SK-N-SH (cell line): ENCODE measurements at regions not wholly inside any gene's neighbourhood (a gene's known extent, or its start where the extent isn't known, plus 50 kb on each side); places are given as distances from the start of the nearest gene placed in this dataset.

Experiments used
- CTCF ChIA-PET: fragments of 300-600, 350-600 bp; formaldehyde crosslinking; extraction: SDS; loops from one replicate; lab custom pipeline; 2021; lab: Yijun Ruan, JAX
- POLR2A ChIA-PET: fragments of 350-600 bp; sonication (Branson Sonifier 250); formaldehyde crosslinking; extraction: SDS; loops from one replicate; lab custom pipeline; 2020; ENCODE audit warnings: antibody characterized with exemption, inconsistent platforms; lab: Yijun Ruan, JAX
- DNase-seq: peaks from one replicate; pipeline ENCODE4 v3.0.0; 2012
- H2AFZ ChIP-seq: fragments of 200-600 bp; sonication (generic); 2 replicates; pipeline ENCODE4 v1.8.1; 2016; ENCODE audit warnings: antibody characterized with exemption, mild to moderate bottlenecking, low read depth
- H3F3A ChIP-seq: fragments of 200-600 bp; sonication (generic); replicated peaks from 2 replicates; pipeline ENCODE3; 2016; ENCODE audit warnings: antibody characterized with exemption, mild to moderate bottlenecking; ENCODE audit not compliant: insufficient read depth
- H3K27ac ChIP-seq, 2 experiments: fragments of 200-500 bp in 1 of 2; fragments of 200-600 bp in 1 of 2; sonication (Bioruptor generic) in 1 of 2; sonication (generic), shearing (Covaris generic) in 1 of 2; 2 replicates each; pipeline versions ENCODE4 v1.5.1 to v1.6.1; 2014 to 2016; ENCODE audit warnings: low read depth in 2 of 2, inconsistent platforms in 1 of 2, low read length in 1 of 2, mild to moderate bottlenecking in 1 of 2, mixed read lengths in 1 of 2
- H3K27me3 ChIP-seq: fragments of 200-600 bp; sonication (generic), shearing (Covaris generic); 2 replicates; pipeline ENCODE4 v1.6.1; 2016; ENCODE audit warnings: mixed run types; ENCODE audit not compliant: insufficient read depth
- H3K36me3 ChIP-seq, 2 experiments: fragments of 200-500 bp in 1 of 2; fragments of 200-600 bp in 1 of 2; sonication (Bioruptor generic) in 1 of 2; sonication (generic) in 1 of 2; replicated peaks in 1 of 2; 2 replicates each; pipeline versions ENCODE3 to v1.5.1; 2014 to 2016; ENCODE audit warnings: low read length in 1 of 2, mild to moderate bottlenecking in 1 of 2; ENCODE audit not compliant: insufficient read depth in 2 of 2, control insufficient read depth in 1 of 2
- H3K4me1 ChIP-seq, 2 experiments: fragments of 200-500 bp in 1 of 2; fragments of 200-600 bp in 1 of 2; sonication (Bioruptor generic) in 1 of 2; sonication (generic), shearing (Covaris generic) in 1 of 2; 2 replicates each; pipeline versions ENCODE4 v1.5.1 to v1.6.1; 2014 to 2016; ENCODE audit warnings: low read depth in 1 of 2, low read length in 1 of 2, mixed run types in 1 of 2; ENCODE audit not compliant: insufficient read depth in 2 of 2, control insufficient read depth in 1 of 2
- H3K4me2 ChIP-seq: fragments of 200-600 bp; sonication (generic), shearing (Covaris generic); 2 replicates; pipeline ENCODE4 v1.6.1; 2017; ENCODE audit warnings: mixed run types
- H3K4me3 ChIP-seq, 2 experiments: fragments of 200-500 bp in 1 of 2; fragments of 200-600 bp in 1 of 2; sonication (Bioruptor generic) in 1 of 2; sonication (generic), shearing (Covaris generic) in 1 of 2; 2 replicates each; pipeline versions ENCODE4 v1.5.1 to v1.8.1; 2014 to 2016; ENCODE audit warnings: low read depth in 2 of 2, inconsistent platforms in 1 of 2, low read length in 1 of 2, mild to moderate bottlenecking in 1 of 2, mixed read lengths in 1 of 2, moderate library complexity in 1 of 2
- H3K79me2 ChIP-seq: fragments of 200-600 bp; sonication (generic); 2 replicates; pipeline ENCODE4 v1.8.1; 2017; ENCODE audit warnings: mild to moderate bottlenecking; ENCODE audit not compliant: insufficient read depth
- H3K9ac ChIP-seq: fragments of 200-600 bp; sonication (generic); 2 replicates; pipeline ENCODE4 v1.6.1; 2017; ENCODE audit warnings: mixed run types
- H3K9me2 ChIP-seq: fragments of 200-600 bp; sonication (generic); 2 replicates; pipeline ENCODE4 v1.6.1; 2017; ENCODE audit warnings: mixed run types
- H3K9me3 ChIP-seq: fragments of 200-600 bp; sonication (generic); 2 replicates; pipeline ENCODE4 v1.6.1; 2017; ENCODE audit warnings: mixed run types, mild to moderate bottlenecking, moderate library complexity
- H4K20me1 ChIP-seq: fragments of 200-600 bp; sonication (generic); 2 replicates; pipeline ENCODE4 v1.6.1; 2017; ENCODE audit warnings: mild to moderate bottlenecking, mixed run types; ENCODE audit not compliant: insufficient read depth
- EP300 ChIP-seq, 2 experiments: IDR thresholded peaks; 2 replicates each; pipeline versions ENCODE4 v1.4.0 to v1.6.1; 2012; ENCODE audit warnings: borderline replicate concordance in 1 of 2, low read depth in 1 of 2, low read length in 1 of 2
- EZH2phosphoT487 ChIP-seq: fragments of 200-600 bp; sonication (generic); IDR thresholded peaks from 2 replicates; pipeline ENCODE4 v1.6.1; 2017; ENCODE audit warnings: low read depth, mixed run types, mild to moderate bottlenecking, antibody characterized with exemption, moderate library complexity, borderline replicate concordance
- FOSL2 ChIP-seq: IDR thresholded peaks from 2 replicates; pipeline ENCODE4 v1.4.0; 2012; ENCODE audit warnings: low read depth, mild to moderate bottlenecking, moderate library complexity, borderline replicate concordance
- FOXM1 ChIP-seq: IDR thresholded peaks from 2 replicates; pipeline ENCODE4 v1.4.0; 2012; ENCODE audit warnings: low read depth, mild to moderate bottlenecking
- NRF1 ChIP-seq: IDR thresholded peaks from 2 replicates; pipeline ENCODE4 v1.6.1; 2012; ENCODE audit warnings: low read depth, mild to moderate bottlenecking, low read length
- RAD21 ChIP-seq: IDR thresholded peaks from 2 replicates; pipeline ENCODE4 v1.6.1; 2012; ENCODE audit warnings: mild to moderate bottlenecking, low read length
- RCOR1 ChIP-seq: fragments of 150-350 bp; IDR thresholded peaks from 2 replicates; pipeline ENCODE4 v1.6.1; 2017; ENCODE audit warnings: antibody characterized with exemption, low read length
- REST ChIP-seq: IDR thresholded peaks from 2 replicates; pipeline ENCODE4 v1.6.1; 2012; ENCODE audit warnings: mild to moderate bottlenecking, low read depth, low read length, moderate library complexity
- RXRA ChIP-seq: IDR thresholded peaks from 2 replicates; pipeline ENCODE4 v1.4.0; 2012; ENCODE audit warnings: low read depth, mild to moderate bottlenecking, borderline replicate concordance
- SIN3A ChIP-seq: IDR thresholded peaks from 2 replicates; pipeline ENCODE4 v1.6.1; 2012; ENCODE audit warnings: low read depth, mild to moderate bottlenecking, low read length, moderate library complexity, borderline replicate concordance
- SMC3 ChIP-seq: IDR thresholded peaks from 2 replicates; pipeline ENCODE4 v1.6.1; 2012; ENCODE audit warnings: low read depth, low read length, improper control_type of control experiment
- TAF1 ChIP-seq: IDR thresholded peaks from 2 replicates; pipeline ENCODE4 v1.6.1; 2012; ENCODE audit warnings: low read depth, mild to moderate bottlenecking, low read length, moderate library complexity, borderline replicate concordance
- TCF12 ChIP-seq: IDR thresholded peaks from 2 replicates; pipeline ENCODE4 v1.4.0; 2012
- TEAD4 ChIP-seq: IDR thresholded peaks from 2 replicates; pipeline ENCODE4 v1.4.0; 2012; ENCODE audit warnings: mild to moderate bottlenecking, borderline replicate concordance; ENCODE audit not compliant: insufficient read depth
- USF2 ChIP-seq: fragments of 150-350 bp; IDR thresholded peaks from 2 replicates; pipeline ENCODE4 v1.6.1; 2017; ENCODE audit warnings: antibody characterized with exemption, low read length, low read depth, borderline replicate concordance
- YY1 ChIP-seq: IDR thresholded peaks from 2 replicates; pipeline ENCODE4 v1.4.0; 2012; ENCODE audit warnings: low read depth, mild to moderate bottlenecking
- WGBS: methylation state at CpG from one replicate; pipeline ENCODE4 v1.1.6; 2017; ENCODE audit warnings: low lambda C conversion rate; 5-methylcytosine and 5-hydroxymethylcytosine counted together
- TF ChIP-seq, protein P1 (sequence below): IDR thresholded peaks from 2 replicates; pipeline ENCODE4 v1.4.0; 2012; ENCODE audit warnings: low read depth, borderline replicate concordance
- TF ChIP-seq, protein P2 (sequence below): IDR thresholded peaks from 2 replicates; pipeline ENCODE4 v1.4.0; 2012; ENCODE audit warnings: low read depth, borderline replicate concordance

DNA sequence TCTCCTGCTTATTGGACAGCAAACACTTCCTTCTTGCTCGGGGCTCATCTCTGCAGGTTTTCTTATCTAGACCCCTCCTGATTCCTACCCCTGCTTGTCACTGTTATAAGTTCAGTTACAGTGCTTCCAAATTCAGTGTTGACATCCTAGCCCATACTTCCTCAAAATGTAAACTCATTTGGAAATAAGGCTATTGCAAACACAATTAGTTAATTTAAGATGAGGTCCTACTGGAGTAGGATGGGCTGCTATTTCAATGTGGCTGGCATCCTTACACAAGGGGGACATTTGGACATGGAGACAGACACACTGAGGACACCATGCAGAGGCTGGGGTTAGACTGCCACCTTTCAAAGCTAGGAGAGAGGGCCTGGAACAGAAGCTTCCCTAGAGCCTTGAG is 85.2 kb upstream of the NPVF start (continued):
- no peak for TF ChIP-seq TAF1
- no peak for TF ChIP-seq USF2
- TF ChIP-seq REST, result no peak
- TF ChIP-seq EZH2phosphoT487, result no peak
- TF ChIP-seq RCOR1, result no peak
- no peak for TF ChIP-seq SIN3A
- TF ChIP-seq YY1, result no peak

DNA sequence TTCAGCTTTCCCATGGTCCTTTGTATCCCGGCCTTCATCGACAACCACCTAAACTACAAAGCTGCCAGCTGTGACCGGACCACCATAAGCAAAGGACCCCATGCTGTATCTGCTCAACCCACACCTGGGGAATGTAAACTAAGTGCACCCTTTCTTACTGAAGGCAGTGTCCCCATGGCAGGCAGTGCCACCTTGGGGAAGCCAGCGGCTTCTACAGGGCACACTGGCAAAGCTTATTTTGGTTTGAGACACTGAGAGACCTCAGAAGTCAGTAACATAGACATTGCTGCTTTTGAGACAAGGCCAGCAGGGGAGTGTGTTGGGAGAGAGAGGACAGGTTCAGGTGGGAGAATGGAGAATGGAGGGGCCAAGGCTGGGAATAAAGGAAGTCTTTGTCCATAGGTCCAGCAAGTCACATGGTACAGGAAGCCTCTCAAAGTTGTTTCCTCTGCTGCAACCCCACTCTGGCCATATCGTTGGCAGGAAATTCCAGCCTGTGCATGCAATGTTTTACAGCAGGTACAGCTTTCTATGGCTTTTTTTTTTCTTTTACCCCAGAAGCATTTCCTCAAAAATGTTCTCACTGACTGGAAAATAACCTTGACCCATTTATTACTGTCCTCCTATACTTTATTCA is 85.9 kb upstream of the NPVF start:
- Histone ChIP-seq H3K36me3 (no peaks in the 10 kb centered on the region), H3K4me1 (no peaks in the 10 kb centered on the region), H3F3A (no peaks in the 10 kb centered on the region), H2AFZ (no peak overlapping the region), H3K27ac (no peak overlapping the region), H4K20me1 (no peaks in the 10 kb centered on the region), H3K4me3 (no peak overlapping the region), H3K9me2 (no peaks in the 10 kb centered on the region), H3K4me2 (no peak overlapping the region), H3K9me3 (no peaks in the 10 kb centered on the region), H3K79me2 (no peaks in the 10 kb centered on the region), H3K27me3 (no peaks in the 10 kb centered on the region), H3K9ac (no peak overlapping the region)
- WGBS, result 51% methylated on average over 5 of the region's 5 CpGs
- CTCF ChIA-PET, result interaction anchor here (0.5 to 1.5 kb wide), 3 partner anchors 72 to 251 kb away, joined by 3 to 6 read pairs (median 4); no protein-coding TSS in a partner anchor
- no peak for DNase-seq
- POLR2A ChIA-PET, result no interaction called here
- TF ChIP-seq RAD21 (no peak), USF2 (no peak), FOSL2 (no peak), TCF12 (no peak), REST (no peak), EP300 (IDR thresholded peaks at IDR 0.05; ENCODE audit: borderline replicate concordance in 1 of 2, low read depth in 1 of 2, low read length in 1 of 2) (no peak), RXRA (no peak), SMC3 (no peak), YY1 (no peak), FOXM1 (no peak), TEAD4 (no peak), NRF1 (no peak)
- TF ChIP-seq, protein P1, sequence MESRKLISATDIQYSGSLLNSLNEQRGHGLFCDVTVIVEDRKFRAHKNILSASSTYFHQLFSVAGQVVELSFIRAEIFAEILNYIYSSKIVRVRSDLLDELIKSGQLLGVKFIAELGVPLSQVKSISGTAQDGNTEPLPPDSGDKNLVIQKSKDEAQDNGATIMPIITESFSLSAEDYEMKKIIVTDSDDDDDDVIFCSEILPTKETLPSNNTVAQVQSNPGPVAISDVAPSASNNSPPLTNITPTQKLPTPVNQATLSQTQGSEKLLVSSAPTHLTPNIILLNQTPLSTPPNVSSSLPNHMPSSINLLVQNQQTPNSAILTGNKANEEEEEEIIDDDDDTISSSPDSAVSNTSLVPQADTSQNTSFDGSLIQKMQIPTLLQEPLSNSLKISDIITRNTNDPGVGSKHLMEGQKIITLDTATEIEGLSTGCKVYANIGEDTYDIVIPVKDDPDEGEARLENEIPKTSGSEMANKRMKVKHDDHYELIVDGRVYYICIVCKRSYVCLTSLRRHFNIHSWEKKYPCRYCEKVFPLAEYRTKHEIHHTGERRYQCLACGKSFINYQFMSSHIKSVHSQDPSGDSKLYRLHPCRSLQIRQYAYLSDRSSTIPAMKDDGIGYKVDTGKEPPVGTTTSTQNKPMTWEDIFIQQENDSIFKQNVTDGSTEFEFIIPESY, result no peak
- TF ChIP-seq, protein P2, sequence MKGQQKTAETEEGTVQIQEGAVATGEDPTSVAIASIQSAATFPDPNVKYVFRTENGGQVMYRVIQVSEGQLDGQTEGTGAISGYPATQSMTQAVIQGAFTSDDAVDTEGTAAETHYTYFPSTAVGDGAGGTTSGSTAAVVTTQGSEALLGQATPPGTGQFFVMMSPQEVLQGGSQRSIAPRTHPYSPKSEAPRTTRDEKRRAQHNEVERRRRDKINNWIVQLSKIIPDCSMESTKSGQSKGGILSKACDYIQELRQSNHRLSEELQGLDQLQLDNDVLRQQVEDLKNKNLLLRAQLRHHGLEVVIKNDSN, result no peak
